ENCODE measurements at regions not wholly inside any gene's neighbourhood (a gene's known extent, or its start where the extent isn't known, plus 50 kb on each side); places are given as distances from the start of the nearest gene placed in this dataset.

GRCh38 chr1:227469708-227470107, 93.6 kb upstream of the ZNF678 start:
- TF ChIP-seq CTCF (IDR thresholded peaks at IDR 0.05) (no peak), POLR2A (IDR thresholded peaks at IDR 0.05) (no peak)

Measured in tibial nerve (tissue), 3 donors.